ENCODE measurements at regions not wholly inside any gene's neighbourhood (a gene's known extent, or its start where the extent isn't known, plus 50 kb on each side); places are given as distances from the start of the nearest gene placed in this dataset.

GRCh38 chr7:25787336-25787735 is 364.7 kb upstream of the NFE2L3 start:
- no peak for TF ChIP-seq SRF (IDR thresholded peaks at IDR 0.05; ENCODE audit: low read depth)
- no peak for TF ChIP-seq POLR2AphosphoS5 (IDR thresholded peaks at IDR 0.05; ENCODE audit: low read depth, low read length)
- no peak for TF ChIP-seq EGR1 (IDR thresholded peaks at IDR 0.05; ENCODE audit: low read depth)
- no peak for TF ChIP-seq CTCF (IDR thresholded peaks at IDR 0.05 in 2 of 3, conservative IDR thresholded peaks at IDR 0.05 in 1 of 3; ENCODE audit: borderline replicate concordance in 1 of 3, insufficient read depth in 1 of 3, low read depth in 2 of 3, low read length in 2 of 3)
- TF ChIP-seq ZNF274 (IDR thresholded peaks at IDR 0.05; ENCODE audit: low read depth, low read length): no peak
- TF ChIP-seq CEBPB (IDR thresholded peaks at IDR 0.05; ENCODE audit: low read depth): no peak
- TF ChIP-seq EZH2phosphoT487 (IDR thresholded peaks at IDR 0.05; ENCODE audit: borderline replicate concordance): no peak

Data from HCT116 (cell line).